Prostate gland (tissue), 2 donors: ENCODE measurements at regions not wholly inside any gene's neighbourhood (a gene's known extent, or its start where the extent isn't known, plus 50 kb on each side); places are given as distances from the start of the nearest gene placed in this dataset.

Source experiments
- DNase-seq: peaks from one replicate; pipeline ENCODE4 v3.0.0-alpha.2; 2019; ENCODE audit warnings: low spot score
- H3K27ac ChIP-seq, 2 donors: fragments of 200-600 bp; sonication (generic); 2 replicates each; pipeline ENCODE4 v1.5.1; 2017 to 2019
- H3K27me3 ChIP-seq: fragments of 200-600 bp; sonication (generic); replicated peaks from 2 replicates; pipeline ENCODE4 v1.5.1; 2019; ENCODE audit not compliant: insufficient read depth
- H3K36me3 ChIP-seq, 2 donors: fragments of 200-600 bp; sonication (generic); 1 replicate in 1 of 2; 2 replicates in 1 of 2; pipeline versions ENCODE4 v1.5.1 to v1.8.1; 2017 to 2019
- H3K4me1 ChIP-seq: fragments of 200-600 bp; sonication (generic); replicated peaks from 2 replicates; pipeline ENCODE4 v1.5.1; 2019
- H3K4me3 ChIP-seq, 2 donors: fragments of 200-600 bp; sonication (generic); 2 replicates each; pipeline ENCODE4 v1.5.1; 2017 to 2019
- H3K9me3 ChIP-seq: fragments of 200-600 bp; sonication (generic); 2 replicates; pipeline ENCODE4 v1.5.1; 2017
- POLR2A ChIP-seq: fragments of 450-650 bp; IDR thresholded peaks from one replicate; pipeline ENCODE4 v1.6.1; 2016; ENCODE audit warnings: antibody characterized with exemption, mild to moderate bottlenecking
- POLR2AphosphoS5 ChIP-seq: sonication (generic); formaldehyde crosslinking; IDR thresholded peaks from one replicate; pipeline ENCODE4 v1.6.1; 2017; ENCODE audit warnings: antibody characterized with exemption
- WGBS: methylation state at CpG from one replicate; pipeline ENCODE4 v1.1.5; 2018; 5-methylcytosine and 5-hydroxymethylcytosine counted together
- intact Hi-C: fragments of 100-400 bp; cut with DNase I; formaldehyde crosslinking; loops from one replicate; pipeline ENCODE4 v1.14.2; 2022
- TF ChIP-seq, protein P1 (sequence below), 4 experiments: fragments of 200-600 bp in 2 of 4; fragments of 450-650 bp in 2 of 4; sonication (generic) in 2 of 4; IDR thresholded peaks; 1 replicate in 3 of 4; 2 replicates in 1 of 4; pipeline ENCODE4 v1.5.1; 2016 to 2019; ENCODE audit warnings: antibody characterized with exemption in 4 of 4, mild to moderate bottlenecking in 2 of 4, moderate library complexity in 2 of 4

DNA sequence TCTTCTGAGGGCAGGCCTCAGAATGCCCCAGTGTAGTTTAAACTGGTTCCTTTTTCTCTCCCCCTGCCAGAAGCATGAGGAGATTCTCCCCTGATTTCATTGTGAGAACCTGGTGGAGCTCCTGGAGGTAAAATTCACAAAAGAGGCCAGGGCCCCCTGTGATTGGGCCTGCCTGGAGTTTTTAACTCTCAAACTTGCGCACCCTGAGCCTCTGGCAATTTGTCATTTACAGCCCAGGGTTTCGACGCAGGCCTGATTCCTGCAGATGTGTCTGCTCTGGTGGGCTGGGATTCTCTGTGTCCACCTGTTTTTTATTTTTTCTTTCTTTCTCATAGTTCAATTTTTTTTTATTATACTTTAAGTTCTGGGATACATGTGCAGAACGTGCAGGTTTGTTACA, 157.9 kb downstream of the ASB1 start:
- intact Hi-C loops, result no loop called here
- Histone ChIP-seq H3K36me3 (no peaks in the 10 kb centered on the region), H3K27ac (no peak overlapping the region), H3K27me3 (no peaks in the 10 kb centered on the region), H3K9me3 (no peaks in the 10 kb centered on the region), H3K4me1 (no peaks in the 10 kb centered on the region), H3K4me3 (no peak overlapping the region)
- 96% methylated on average over 4 of the region's 4 CpGs for WGBS
- TF ChIP-seq POLR2AphosphoS5 (no peak), POLR2A (no peak)
- TF ChIP-seq, protein P1, sequence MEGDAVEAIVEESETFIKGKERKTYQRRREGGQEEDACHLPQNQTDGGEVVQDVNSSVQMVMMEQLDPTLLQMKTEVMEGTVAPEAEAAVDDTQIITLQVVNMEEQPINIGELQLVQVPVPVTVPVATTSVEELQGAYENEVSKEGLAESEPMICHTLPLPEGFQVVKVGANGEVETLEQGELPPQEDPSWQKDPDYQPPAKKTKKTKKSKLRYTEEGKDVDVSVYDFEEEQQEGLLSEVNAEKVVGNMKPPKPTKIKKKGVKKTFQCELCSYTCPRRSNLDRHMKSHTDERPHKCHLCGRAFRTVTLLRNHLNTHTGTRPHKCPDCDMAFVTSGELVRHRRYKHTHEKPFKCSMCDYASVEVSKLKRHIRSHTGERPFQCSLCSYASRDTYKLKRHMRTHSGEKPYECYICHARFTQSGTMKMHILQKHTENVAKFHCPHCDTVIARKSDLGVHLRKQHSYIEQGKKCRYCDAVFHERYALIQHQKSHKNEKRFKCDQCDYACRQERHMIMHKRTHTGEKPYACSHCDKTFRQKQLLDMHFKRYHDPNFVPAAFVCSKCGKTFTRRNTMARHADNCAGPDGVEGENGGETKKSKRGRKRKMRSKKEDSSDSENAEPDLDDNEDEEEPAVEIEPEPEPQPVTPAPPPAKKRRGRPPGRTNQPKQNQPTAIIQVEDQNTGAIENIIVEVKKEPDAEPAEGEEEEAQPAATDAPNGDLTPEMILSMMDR (IDR thresholded peaks at IDR 0.05), result no peak
- no peak for DNase-seq

DNA sequence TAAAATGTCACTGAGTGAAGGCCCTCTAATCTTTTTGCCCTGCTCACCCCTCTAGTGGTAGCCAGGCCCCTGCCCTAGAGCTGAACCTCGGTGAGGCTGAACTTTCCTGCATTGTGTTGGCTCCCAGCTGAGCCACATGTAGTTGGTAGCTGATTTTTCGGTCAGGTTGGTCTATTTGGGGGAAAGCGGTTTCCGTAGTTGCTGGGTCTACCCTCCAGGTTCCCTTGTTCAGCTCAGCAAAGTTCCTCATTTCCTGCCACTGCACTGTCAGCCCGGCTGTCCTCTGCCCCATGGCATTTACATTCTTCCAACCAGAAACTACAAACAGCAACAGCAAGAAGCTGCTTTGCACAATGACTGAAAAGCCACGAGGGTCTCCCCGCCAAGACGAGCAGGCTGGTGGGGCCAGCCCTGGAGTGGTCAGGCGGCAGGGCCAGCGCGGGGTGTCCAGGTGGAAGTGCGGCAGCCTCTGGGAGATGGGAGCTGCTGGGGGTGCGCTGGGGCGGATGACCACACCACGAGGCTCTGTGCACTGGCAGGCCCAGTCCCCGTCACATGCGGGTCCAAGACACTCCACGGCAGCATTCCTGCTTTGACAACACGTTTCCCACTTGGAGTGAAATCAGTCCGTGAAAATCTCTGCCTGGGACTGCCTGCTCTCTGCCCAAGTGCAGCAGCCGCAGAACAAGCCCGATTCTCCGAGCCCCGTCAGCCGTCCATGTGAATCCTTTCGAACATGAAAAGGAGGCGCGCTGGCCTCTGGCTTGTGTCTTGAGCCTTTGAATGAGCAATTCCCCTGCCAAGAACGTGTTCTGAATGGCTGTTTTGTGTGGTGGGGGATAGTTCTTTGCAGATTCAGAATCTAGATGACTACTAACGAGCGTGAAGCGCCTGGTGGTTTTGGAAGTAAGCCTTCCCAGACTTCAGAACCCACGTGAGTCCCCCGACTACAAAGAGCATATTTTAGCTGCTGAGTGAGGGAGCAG, 159.4 kb downstream of the ASB1 start:
- DNase-seq, result no peak
- intact Hi-C loops, result no loop called here
- WGBS, result 83% methylated on average over 34 of the region's 34 CpGs
- H3K9me3 ChIP-seq, result no peaks in the 10 kb centered on the region
- no peak overlapping the region for H3K27ac ChIP-seq
- no peaks in the 10 kb centered on the region for H3K36me3 ChIP-seq
- TF ChIP-seq POLR2AphosphoS5 (no peak), POLR2A (no peak)
- TF ChIP-seq, protein P1 (IDR thresholded peaks at IDR 0.05), result no peak
- H3K27me3 ChIP-seq, result no peaks in the 10 kb centered on the region
- no peaks in the 10 kb centered on the region for H3K4me1 ChIP-seq
- H3K4me3 ChIP-seq, result no peak overlapping the region

DNA sequence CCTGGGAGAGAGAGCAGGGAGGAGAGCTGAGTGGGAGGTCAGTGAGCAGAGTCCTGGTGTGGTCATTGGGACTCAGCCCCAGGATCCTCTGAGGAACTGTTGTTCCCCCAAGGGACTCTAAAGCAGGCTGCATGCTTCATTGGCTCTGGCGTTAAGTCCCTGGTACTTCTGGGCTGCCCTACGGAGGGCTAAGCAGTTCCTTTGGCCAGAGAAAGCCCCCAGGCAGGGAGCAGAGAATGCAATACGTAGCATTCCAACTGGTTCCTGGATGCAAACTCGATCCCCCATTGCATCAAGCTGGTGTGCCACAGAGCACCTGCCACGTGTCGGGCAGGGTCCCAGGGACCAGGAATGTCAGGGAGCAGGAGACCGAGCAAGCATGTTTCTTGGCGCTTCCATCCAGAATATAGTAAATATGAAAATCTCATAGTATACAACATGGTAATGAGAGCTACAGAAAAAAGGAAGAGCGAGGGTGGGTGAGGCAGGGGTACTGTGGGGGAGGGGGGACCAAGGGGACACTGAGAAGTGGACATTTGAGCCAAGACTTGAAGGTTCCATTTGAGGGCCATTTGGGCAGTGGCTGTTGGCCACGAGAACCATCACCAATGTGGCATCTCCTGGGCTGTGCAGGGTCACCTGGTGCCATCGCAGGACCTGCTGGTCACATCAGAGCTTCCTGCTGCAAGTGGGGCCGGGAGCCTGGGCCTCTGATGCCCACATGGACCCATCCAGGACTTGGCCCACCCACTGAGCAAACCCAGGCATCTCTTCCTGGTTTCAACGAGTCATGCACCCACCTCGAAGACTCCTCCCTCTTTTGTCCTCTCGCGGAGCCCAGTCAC, 160.4 kb downstream of the ASB1 start:
- H3K4me3 ChIP-seq, result no peak overlapping the region
- H3K9me3 ChIP-seq, result no peaks in the 10 kb centered on the region
- DNase-seq, result no peak
- H3K27me3 ChIP-seq, result no peaks in the 10 kb centered on the region
- no peaks in the 10 kb centered on the region for H3K4me1 ChIP-seq
- no peak overlapping the region for H3K27ac ChIP-seq
- no peaks in the 10 kb centered on the region for H3K36me3 ChIP-seq
- intact Hi-C loops, result no loop called here
- WGBS, result 93% methylated on average over 16 of the region's 16 CpGs
- no peak for TF ChIP-seq POLR2AphosphoS5
- TF ChIP-seq POLR2A, result no peak
- TF ChIP-seq, protein P1 (IDR thresholded peaks at IDR 0.05), result no peak

DNA sequence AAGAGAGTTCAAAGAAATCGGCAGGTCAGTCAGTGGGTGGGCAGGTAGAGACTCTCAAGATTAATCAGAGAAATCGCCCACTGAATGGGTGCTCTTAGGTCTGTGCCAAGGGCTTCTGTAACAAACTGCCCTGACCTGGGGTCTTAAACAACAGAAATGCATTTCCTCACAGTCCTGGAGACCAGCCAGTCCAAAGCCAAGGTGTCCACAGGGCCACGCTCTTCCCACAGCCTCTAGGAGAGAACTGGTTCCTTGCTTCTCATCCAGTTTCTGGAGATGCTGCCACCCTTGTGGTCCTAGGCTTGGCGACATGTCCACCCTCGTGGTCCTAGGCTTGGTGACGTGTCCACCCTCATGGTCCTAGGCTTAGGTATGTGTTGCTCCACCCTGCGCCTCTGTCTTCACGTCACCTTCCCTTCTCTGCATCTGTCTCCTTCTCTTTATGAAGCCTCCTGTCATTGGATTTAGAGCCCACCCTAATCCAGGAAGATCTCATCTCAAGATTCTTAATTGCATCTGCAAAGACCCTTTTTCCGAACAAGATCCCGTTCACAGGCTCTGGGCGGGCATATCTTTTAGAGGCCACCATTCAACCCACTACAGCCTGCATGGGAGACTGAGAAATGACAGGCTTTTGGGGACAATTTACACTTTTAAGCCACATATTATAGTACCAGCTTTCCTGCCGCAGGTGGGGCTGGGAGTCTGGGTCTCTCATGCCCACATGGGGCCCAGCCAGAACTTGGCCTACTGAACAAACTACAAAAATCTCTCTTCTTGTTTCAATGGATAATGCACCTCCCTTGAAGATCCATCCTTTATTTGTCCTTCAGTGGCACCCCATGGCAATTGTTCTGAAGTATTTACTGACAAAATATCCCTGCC, 161.3 kb downstream of the ASB1 start:
- H3K27me3 ChIP-seq, result no peaks in the 10 kb centered on the region
- intact Hi-C loops, result no loop called here
- no peak overlapping the region for H3K4me3 ChIP-seq
- TF ChIP-seq POLR2AphosphoS5, result no peak
- TF ChIP-seq, protein P1 (IDR thresholded peaks at IDR 0.05), result no peak
- WGBS, result 92% methylated on average over 12 of the region's 12 CpGs
- H3K27ac ChIP-seq, result no peak overlapping the region
- H3K4me1 ChIP-seq, result no peaks in the 10 kb centered on the region
- no peak for DNase-seq
- H3K36me3 ChIP-seq, result no peaks in the 10 kb centered on the region
- no peaks in the 10 kb centered on the region for H3K9me3 ChIP-seq
